C4-2B (cell line): ENCODE measurements at regions not wholly inside any gene's neighbourhood (a gene's known extent, or its start where the extent isn't known, plus 50 kb on each side); places are given as distances from the start of the nearest gene placed in this dataset.

Experiments used
- CTCF ChIP-seq: fragments of 450-650 bp; conservative IDR thresholded peaks from 2 replicates; pipeline ENCODE4 v1.5.1; 2017; ENCODE audit warnings: mild to moderate bottlenecking
- ZFX ChIP-seq: fragments of 450-650 bp; IDR thresholded peaks from 2 replicates; pipeline ENCODE4 v1.6.1; 2017

GRCh38 chr11:25562417-25562816 lies 769.5 kb upstream of the ANO3 start:
- no peak for TF ChIP-seq CTCF
- no peak for TF ChIP-seq ZFX
